Adipose tissue (tissue), 3 donors: ENCODE measurements at regions not wholly inside any gene's neighbourhood (a gene's known extent, or its start where the extent isn't known, plus 50 kb on each side); places are given as distances from the start of the nearest gene placed in this dataset.

Source experiments
- H3K27ac ChIP-seq: one replicate; pipeline ENCODE4 v1.5.1; 2013; ENCODE audit warnings: low read depth, low read length
- WGBS, 3 donors: extraction: QIAGEN DNeasy Blood & Tissue Kit; methylation state at CpG; one replicate each; pipeline ENCODE4 v1.1.7; 2013; 5-methylcytosine and 5-hydroxymethylcytosine counted together
- donor health status: healthy with polysubstance abuse.
- donor health status: Bipolar disorder and iron deficiency.
- donor health status: healthy.

- 9 to 13% (median 11%) methylated on average over 11 of the region's 11 CpGs for WGBS, 3 donors
- no peak overlapping the region for H3K27ac ChIP-seq
Measured at GRCh38 chr12:91381309-91381804, 198.7 kb upstream of the DCN start.

DNA sequence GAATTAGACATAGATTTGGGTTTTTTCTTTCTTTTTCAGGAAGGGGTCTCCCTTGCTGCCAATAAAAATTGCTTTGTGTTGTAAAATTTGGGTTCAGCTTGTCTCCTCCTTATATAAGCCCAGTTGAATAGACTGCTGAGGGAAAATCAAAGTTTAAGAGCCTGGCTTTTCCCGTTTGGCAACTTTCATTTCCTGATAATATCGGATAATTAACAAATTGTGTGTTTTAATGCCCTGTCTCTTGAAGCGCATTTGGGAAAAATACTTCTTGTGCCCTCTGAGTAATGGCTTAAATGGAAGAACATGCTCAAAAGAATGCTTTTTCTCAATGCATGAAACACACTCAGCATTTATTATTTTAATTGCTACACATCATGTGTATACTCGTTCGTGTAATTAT is 198.0 kb upstream of the DCN start:
- WGBS, 3 donors: 41 to 57% (median 44%) methylated on average over 5 of the region's 5 CpGs
- no peak overlapping the region for H3K27ac ChIP-seq

- 84 to 86% (median 84%) methylated on average over 2 of the region's 2 CpGs for WGBS, 3 donors
Measured at GRCh38 chr12:91379051-91379775, 196.6 kb upstream of the DCN start.

GRCh38 chr12:91377436-91377835 is 194.8 kb upstream of the DCN start:
- H3K27ac ChIP-seq: no peak overlapping the region
- 70 to 86% (median 73%) methylated on average over 3 of the region's 3 CpGs for WGBS, 3 donors

More at GRCh38 chr12:91379051-91379775, 196.6 kb upstream of the DCN start:
- no peak overlapping the region for H3K27ac ChIP-seq

- H3K27ac ChIP-seq: no peak overlapping the region
- 90 to 99% (median 96%) methylated on average over 2 of the region's 2 CpGs for WGBS, 3 donors
Measured at GRCh38 chr12:91373086-91373485, 190.5 kb upstream of the DCN start.

DNA sequence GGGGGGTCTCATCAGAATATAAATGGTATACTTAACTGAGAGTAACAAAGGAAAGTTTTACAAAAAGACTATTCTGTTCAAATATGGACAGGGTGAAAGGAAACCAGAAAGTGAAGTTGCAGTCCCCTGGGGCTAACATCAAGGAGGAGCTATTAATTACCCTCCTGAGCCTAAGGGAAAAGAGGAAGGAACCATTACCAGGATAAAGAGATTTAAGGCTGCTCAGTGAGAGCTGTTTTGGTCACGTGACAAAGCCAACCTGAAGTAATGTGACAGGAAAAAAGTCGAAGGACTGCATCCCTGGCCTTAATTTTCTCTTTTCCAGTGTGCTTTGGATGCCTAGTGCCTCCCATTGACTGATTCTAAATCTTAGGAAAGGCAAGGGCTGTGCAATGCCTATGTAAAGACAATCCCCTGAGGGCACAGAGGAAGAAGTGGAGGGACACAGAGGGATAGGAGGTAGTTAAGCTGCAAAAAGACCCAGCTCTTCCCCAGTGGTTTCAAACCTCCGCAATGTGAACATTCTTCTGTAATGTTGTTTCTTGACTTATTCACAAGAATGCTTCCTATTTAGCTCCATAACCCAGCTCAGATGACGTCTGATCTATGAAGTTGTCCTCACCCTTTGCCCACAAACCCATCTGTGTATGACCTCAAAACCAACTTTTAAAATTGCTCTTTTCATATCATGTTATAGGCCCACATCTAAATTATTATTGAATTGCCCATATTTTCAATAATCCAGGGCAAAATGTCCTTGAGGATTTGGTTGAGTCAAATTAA is 187.7 kb upstream of the DCN start:
- WGBS, 3 donors: 57 to 75% (median 66%) methylated on average over 4 of the region's 4 CpGs
- no peak overlapping the region for H3K27ac ChIP-seq

DNA sequence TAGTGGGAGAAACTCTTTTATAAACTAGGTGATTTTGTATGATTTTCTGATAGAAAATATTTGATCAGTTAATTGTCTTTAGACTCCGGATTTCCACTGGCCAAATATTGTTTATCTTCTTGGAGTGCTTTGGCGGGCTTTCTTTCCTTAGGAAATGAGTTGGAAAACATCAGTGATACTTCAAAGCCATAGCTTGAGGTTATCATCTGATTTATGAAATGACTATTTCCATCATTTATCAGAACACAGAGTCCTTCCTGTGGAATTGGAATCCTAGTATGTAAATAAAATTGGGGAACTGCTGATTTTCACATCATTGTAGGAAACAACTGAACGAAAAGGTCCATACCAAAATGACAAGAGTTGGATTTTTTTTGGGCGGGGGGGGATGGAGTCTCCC is 186.0 kb upstream of the DCN start:
- no peak overlapping the region for H3K27ac ChIP-seq
- WGBS, 3 donors: 76 to 82% (median 78%) methylated on average over 4 of the region's 4 CpGs

- no peak overlapping the region for H3K27ac ChIP-seq
- WGBS, 3 donors: 63 to 67% (median 64%) methylated on average over 2 of the region's 2 CpGs
Measured at GRCh38 chr12:91367234-91367849, 184.7 kb upstream of the DCN start.

- no peak overlapping the region for H3K27ac ChIP-seq
- 67 to 84% (median 76%) methylated on average over 5 of the region's 5 CpGs for WGBS, 3 donors
Measured at GRCh38 chr12:91364471-91365184, 182.0 kb upstream of the DCN start.

DNA sequence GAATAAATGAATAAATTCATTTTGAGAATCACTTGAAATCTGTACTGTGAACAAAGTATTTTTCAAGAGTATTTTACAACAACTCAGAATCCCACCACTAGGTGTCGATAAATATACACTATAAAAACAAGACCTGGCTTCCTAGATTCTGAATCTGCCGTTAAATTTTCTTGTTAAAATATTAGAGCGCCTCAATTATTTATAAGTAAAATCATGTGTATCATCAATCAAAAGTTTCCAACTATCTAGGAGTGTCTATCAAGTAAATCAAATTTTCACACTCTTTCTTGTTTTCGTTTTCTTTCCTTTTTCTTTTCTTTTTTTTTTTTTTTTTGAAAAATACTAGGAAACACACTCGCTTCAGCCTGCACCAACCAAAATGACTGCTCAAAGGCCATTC is 179.2 kb upstream of the DCN start:
- H3K27ac ChIP-seq: no peak overlapping the region
- 26 to 35% (median 30%) methylated on average over 5 of the region's 5 CpGs for WGBS, 3 donors

DNA sequence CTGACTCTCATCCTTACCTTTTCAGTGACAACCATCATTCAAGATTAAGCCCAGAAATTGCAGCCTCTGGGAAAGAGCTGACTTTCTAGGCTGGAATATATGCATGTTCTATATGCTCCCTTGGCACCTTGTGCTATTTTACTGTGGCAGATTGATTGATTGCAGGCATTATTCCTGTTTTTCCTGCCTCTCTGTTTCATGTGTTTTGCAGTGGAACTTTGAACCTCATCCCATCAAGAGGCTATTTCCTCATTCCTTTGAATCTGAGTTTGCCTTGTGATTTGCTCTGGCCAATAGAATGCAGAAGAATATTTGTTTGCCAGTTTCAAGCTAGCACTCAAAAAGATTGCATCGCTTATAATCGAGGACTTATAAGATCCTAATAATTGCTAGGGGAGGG is 174.8 kb upstream of the DCN start:
- WGBS, 3 donors: 24 to 75% (median 69%) methylated on average over 2 of the region's 2 CpGs
- no peak overlapping the region for H3K27ac ChIP-seq

DNA sequence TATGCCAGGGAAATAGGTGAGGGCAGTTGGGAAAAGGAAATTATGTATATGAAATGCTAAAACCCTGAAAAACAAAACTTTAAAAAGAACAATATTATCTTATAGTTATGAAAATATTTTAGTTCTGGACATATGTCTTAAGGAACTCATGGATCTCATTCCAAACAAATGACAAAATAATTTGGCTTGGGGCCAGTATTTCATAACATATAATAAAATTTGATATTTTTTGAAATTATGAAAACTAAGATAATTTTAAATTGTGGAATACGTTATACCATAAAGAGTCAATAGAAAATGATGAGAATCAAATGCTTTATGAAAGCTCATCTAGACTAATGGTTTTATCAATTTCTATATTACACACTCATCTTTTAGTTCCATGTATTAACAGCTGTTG is 173.8 kb upstream of the DCN start:
- H3K27ac ChIP-seq: no peak overlapping the region
- WGBS, 3 donors: 87 to 95% (median 87%) methylated on average over 1 of the region's 1 CpG

DNA sequence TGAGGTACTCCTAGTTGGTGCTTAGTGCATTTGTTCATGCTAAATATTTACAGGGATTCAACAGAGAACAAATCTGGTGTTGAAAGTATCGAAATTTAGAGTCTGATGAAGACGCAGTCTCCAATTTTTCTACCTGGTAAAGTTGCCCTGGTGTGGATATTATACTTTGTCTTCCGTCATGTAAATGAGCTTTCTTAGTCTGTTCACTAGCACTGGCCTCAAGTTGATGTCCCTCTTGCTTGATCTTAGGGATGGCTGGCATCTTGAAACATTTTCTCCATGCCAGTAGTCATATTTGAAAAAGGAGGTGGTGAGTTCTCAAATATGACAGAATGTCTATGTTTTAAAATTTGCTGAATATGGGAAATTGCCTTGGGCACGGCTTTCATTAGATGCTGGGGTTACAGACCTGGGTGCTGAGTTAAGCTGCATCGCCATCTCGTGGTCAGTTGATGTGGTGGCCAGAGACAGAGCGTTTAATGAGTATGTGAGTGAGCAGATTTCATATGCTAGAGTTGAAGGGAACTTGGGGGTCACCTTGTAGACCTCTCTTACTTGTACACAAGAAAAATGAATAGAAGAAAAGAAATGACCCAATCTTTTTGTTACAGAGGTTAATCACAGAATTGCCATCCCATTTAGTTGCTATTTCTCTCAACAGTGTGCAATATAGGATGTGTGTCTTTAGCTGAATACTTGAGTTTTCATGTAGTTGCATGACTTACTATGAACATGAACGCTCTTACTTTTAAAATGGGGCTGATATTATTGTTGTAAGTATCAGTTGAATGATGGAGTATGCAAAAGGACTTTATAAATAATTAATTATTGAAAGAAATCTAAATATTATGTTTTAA is 172.8 kb upstream of the DCN start:
- H3K27ac ChIP-seq: no peak overlapping the region
- 25 to 37% (median 33%) methylated on average over 8 of the region's 8 CpGs for WGBS, 3 donors

- 88 to 100% (median 100%) methylated on average over 1 of the region's 1 CpG for WGBS, 3 donors
- no peak overlapping the region for H3K27ac ChIP-seq
Measured at GRCh38 chr12:91353266-91353665, 170.6 kb upstream of the DCN start.

DNA sequence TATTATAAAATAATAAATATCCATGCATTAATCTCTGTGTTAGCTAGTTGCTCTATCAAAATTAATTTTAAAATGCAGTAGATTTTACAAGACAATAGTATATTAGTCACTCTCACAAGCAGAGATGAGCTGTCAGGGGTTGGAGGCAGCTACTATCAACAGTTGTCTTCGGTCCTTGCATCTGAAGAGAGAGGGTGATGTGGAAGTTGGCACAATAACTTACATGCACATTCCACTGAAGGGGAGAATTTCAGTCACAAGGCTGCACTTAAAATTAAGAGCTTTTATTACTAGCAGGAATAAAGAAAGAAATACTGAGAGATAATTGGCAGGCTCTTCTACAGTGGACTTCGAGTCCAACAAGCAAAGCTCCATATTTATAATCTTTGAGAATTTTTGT is 166.9 kb upstream of the DCN start:
- WGBS, 3 donors: 58 to 73% (median 58%) methylated on average over 2 of the region's 2 CpGs
- H3K27ac ChIP-seq: no peak overlapping the region

DNA sequence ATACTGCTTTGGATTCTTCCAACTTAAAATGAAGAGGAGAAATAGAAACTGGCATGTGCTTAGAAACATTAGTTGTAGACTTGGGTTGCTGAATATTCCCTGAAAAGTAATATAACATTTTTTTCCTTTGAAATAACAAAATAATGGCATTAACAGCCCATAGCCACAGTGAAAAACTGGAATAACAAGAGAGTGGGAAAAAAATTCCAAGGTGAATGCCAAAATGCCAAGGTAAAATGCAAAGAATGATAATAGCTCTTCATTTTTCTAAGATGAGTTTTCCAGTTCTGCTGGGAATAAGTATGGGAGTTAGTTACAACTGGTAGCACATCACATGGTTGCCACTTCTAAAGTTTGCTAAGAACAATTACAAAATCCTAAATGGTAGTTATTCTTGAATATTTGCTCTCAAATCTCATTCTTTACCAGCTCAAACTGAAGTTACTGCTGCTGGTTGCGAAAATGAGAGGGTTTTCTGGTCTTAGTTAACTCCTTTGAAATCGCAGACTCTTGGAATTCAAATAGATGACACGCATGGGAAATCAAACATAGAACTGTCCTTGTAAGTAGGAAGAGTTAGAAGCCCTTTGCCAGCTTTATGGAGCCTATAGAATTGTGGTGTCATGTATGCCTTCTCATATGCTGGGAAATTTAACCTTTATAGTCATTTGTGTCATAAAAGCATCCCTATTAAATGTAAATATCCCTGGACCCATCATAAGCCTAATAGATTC is 165.0 kb upstream of the DCN start:
- WGBS, 3 donors: 74 to 93% (median 85%) methylated on average over 3 of the region's 3 CpGs

DNA sequence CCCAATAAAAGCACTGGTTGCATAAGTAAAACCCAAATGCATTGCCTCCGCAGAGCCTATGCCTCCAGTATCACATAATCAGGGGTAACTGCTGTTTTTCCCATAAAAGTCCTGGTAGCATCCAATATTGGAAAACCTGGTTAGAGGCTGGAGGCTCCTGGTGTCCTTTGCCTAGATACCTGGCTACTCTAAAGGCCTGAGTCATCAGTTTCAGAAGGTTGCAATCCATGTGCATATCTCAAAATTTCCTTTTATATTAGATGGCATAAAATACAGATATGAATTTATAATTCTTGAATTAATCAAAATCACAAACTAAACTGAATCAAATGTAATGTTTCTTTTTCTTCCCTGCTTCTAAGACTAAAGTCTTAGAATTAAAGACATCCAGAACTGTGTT is 164.2 kb upstream of the DCN start:
- H3K27ac ChIP-seq: no peak overlapping the region
- WGBS, 3 donors: 97 to 100% (median 100%) methylated on average over 1 of the region's 1 CpG

More for the DNA sequence above, 165.0 kb upstream of the DCN start:
- no peak overlapping the region for H3K27ac ChIP-seq
